ENCODE measurements at regions not wholly inside any gene's neighbourhood (a gene's known extent, or its start where the extent isn't known, plus 50 kb on each side); places are given as distances from the start of the nearest gene placed in this dataset.

- no peak for TF ChIP-seq POLR2AphosphoS5 (IDR thresholded peaks at IDR 0.05; ENCODE audit: low read depth)
- no peak for TF ChIP-seq CTCF (conservative IDR thresholded peaks at IDR 0.05; ENCODE audit: low read depth in 2 of 2)
- TF ChIP-seq REST (IDR thresholded peaks at IDR 0.05; ENCODE audit: unreplicated experiment), result no peak
- TF ChIP-seq EZH2phosphoT487 (IDR thresholded peaks at IDR 0.05; ENCODE audit: unreplicated experiment), result no peak
- no peak for TF ChIP-seq EZH2 (IDR thresholded peaks at IDR 0.05; ENCODE audit: low read depth, unreplicated experiment)
- no peak for TF ChIP-seq NANOG (IDR thresholded peaks at IDR 0.05; ENCODE audit: borderline replicate concordance)
Observed at GRCh38 chr2:150695451-150696135, 208.1 kb upstream of the RND3 start.

Data from GM23338 (cell line).